GM06990 (cell line): ENCODE measurements at regions not wholly inside any gene's neighbourhood (a gene's known extent, or its start where the extent isn't known, plus 50 kb on each side); places are given as distances from the start of the nearest gene placed in this dataset.
A peak's percentile ranks its signal among the peaks of the same experiment; 100 is the strongest.

Experiments
- DNase-seq: peaks from one replicate; pipeline ENCODE4 v3.0.0-alpha.2; 2011; ENCODE audit not compliant: insufficient read length; ENCODE audit errors: extremely low read depth
- H3K27me3 ChIP-seq: replicated peaks from 2 replicates; pipeline ENCODE4 v1.6.0; 2011; ENCODE audit warnings: low read length; ENCODE audit not compliant: control insufficient read depth, insufficient read depth
- H3K36me3 ChIP-seq: 2 replicates; pipeline ENCODE4 v1.5.1; 2011; ENCODE audit warnings: low read length; ENCODE audit not compliant: control insufficient read depth, insufficient read depth
- H3K4me3 ChIP-seq: replicated peaks from 2 replicates; pipeline ENCODE4 v1.5.1; 2011; ENCODE audit warnings: low read depth, mild to moderate bottlenecking, control low read depth, low read length
- CTCF ChIP-seq: IDR thresholded peaks from 2 replicates; pipeline ENCODE4 v1.5.1; 2011; ENCODE audit warnings: low read length, control low read depth, mild to moderate bottlenecking, inconsistent platforms; ENCODE audit not compliant: insufficient read depth, poor library complexity, severe bottlenecking

GRCh38 chr21:30081506-30081905 lies 85.1 kb downstream of the CLDN17 start:
- Histone ChIP-seq H3K27me3 (no peaks in the 10 kb centered on the region), H3K4me3 (no peak overlapping the region), H3K36me3 (no peaks in the 10 kb centered on the region)
- no peak for DNase-seq
- no peak for TF ChIP-seq CTCF

DNA sequence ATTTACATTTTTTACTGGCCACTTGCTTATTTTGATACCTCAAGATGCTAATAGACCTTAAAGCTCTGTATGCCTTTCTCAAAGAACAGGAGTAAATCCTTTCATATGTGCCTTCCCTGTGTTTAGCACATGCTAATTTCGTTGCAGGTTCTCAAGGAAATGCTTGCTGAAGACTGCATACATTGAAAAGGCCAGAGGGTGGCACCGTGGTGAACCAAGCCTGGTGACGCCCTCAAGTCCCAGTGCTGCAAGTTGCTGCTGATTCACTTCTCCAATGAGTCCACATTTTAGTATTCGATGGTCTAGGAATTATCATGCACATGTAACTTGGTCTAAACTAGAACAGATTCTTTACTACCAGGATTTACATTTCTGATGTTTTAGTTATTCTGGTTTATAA lies 94.1 kb downstream of the CLDN17 start:
- no peaks in the 10 kb centered on the region for H3K36me3 ChIP-seq
- no peak overlapping the region for H3K4me3 ChIP-seq
- TF ChIP-seq CTCF: no peak
- no peak for DNase-seq
- no peaks in the 10 kb centered on the region for H3K27me3 ChIP-seq

DNA sequence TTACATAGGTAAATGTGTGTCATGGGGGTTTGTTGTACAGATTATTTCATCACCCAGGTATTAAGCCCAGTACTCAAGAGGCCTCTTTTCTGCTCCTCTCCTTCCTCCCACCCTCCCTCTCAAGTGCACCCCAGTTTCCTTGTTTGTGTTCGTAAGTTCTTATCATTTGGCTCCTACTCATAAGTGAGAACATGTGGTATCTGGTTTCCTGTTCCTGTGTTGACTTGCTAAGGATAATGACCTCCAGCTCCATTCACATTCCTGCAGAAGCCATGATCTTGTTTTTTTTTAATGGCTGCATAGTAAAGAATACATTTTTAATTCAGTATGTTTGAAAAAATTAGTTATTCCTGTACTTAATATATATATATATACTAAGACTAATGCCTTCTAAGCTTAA lies 107.7 kb downstream of the CLDN17 start:
- Histone ChIP-seq H3K36me3 (no peaks in the 10 kb centered on the region), H3K4me3 (no peak overlapping the region), H3K27me3 (no peaks in the 10 kb centered on the region)
- no peak for TF ChIP-seq CTCF
- no peak for DNase-seq

GRCh38 chr21:30057108-30057507 lies 109.5 kb downstream of the CLDN17 start:
- no peak for DNase-seq
- Histone ChIP-seq H3K4me3 (no peak overlapping the region), H3K27me3 (no peaks in the 10 kb centered on the region), H3K36me3 (no peaks in the 10 kb centered on the region)
- TF ChIP-seq CTCF: no peak

DNA sequence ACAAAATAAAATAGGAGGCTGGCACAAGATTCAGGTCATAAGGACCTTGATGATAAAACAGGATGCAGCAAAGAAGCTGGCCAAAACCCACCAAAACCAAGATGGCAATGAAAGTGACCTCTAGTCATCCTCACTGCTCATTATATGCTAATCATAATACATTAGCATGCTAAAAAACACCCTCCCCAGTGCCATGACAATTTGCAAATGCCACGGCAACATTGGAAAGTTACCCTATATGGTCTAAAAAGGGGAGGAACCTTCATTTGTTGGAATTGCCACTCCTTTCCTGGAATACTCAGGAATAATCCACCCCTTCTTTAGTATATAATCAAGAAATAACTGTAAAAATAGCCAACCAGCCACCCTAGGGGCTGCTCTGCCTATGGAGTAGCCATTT lies 108.8 kb upstream of the GRIK1 start:
- H3K36me3 ChIP-seq: no peaks in the 10 kb centered on the region
- no peak overlapping the region for H3K4me3 ChIP-seq
- DNase-seq: no peak
- TF ChIP-seq CTCF: no peak
- no peaks in the 10 kb centered on the region for H3K27me3 ChIP-seq

DNA sequence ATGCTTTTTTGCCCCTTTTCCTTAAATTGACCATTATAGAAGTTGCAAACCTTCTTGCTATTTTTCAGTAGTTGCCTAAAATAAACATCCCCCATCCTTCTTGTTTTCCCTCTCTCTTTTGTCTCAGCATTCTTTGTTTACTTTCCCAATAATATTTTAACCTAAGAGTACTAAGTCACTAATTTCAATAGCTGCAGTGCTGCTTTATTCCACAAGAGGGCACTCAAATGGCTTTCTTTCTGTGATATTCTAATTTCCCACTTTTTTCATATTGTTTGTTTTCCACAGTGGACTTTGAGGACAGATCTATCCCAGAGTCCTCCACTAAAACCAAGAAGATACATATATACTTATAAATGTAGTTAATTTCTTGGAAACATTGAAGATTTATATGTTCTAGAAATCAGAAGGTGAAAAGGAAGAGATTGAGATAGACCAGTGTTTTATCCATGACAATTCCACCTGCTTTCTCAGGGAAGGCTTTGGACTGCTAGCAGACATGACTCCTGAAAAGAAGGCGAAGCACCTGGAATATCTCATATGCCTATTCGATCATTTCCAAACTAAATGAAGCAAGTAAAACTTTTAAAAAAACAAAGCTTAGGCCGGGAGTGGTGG lies 104.8 kb upstream of the GRIK1 start:
- peak; percentile 79 for TF ChIP-seq CTCF
- H3K36me3 ChIP-seq: no peaks in the 10 kb centered on the region
- no peak for DNase-seq
- no peaks in the 10 kb centered on the region for H3K27me3 ChIP-seq
- no peak overlapping the region for H3K4me3 ChIP-seq
